ENCODE measurements at regions not wholly inside any gene's neighbourhood (a gene's known extent, or its start where the extent isn't known, plus 50 kb on each side); places are given as distances from the start of the nearest gene placed in this dataset.
"Not testable (repeated sequence)": the region's sequence is repeated elsewhere in the genome, so short reads cannot be mapped to it uniquely, and the experiment has no call there.

DNA sequence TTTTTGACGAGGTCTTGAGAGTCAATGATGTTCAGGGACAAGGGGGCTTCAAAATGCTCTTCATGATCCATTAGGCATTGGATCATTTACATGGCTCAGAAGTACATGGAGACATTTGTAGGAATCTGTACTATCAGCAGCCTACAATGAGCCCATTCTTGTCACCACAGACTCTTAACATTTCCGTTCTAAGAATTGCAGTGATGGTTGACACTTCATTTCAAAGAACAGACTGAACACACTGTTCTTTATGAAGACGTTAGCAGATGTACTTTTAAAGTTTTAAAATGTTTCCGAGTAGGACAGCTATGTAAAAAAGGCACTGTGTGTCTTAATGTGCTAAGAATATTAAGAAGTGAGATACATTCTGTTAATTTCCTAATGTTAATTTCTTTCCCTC is 97.3 kb upstream of the GOT2 start:
- FAIRE-seq: no peak

GRCh38 chr16:58828901-58829545 is 94.9 kb upstream of the GOT2 start:
- FAIRE-seq: no peak

- no peak for FAIRE-seq
These were observed 90.1 kb upstream of the GOT2 start for GRCh38 chr16:58824201-58824600.

DNA sequence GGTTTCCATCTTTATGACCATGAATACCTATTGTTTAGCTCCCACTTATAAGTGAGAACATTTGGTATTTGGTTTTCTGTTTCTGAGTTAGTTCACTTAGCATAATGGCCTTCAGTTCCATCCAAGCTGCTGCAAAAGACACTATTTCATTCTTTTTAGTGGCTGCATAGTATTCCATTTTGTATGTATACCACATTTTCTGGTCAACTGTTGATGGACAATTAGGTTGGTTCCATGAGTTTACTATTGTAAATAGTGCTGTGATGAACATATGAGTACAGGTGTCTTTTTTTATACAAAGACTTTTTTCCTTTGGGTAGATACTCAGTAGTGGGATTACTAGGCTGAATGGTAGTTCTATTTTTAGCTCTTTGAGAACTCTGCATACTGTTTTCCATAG is 87.8 kb upstream of the GOT2 start:
- FAIRE-seq: no peak

- no peak for FAIRE-seq
These were observed 86.3 kb upstream of the GOT2 start for GRCh38 chr16:58820411-58820810.

- FAIRE-seq: no peak
These were observed 81.2 kb upstream of the GOT2 start for GRCh38 chr16:58815181-58815888.

DNA sequence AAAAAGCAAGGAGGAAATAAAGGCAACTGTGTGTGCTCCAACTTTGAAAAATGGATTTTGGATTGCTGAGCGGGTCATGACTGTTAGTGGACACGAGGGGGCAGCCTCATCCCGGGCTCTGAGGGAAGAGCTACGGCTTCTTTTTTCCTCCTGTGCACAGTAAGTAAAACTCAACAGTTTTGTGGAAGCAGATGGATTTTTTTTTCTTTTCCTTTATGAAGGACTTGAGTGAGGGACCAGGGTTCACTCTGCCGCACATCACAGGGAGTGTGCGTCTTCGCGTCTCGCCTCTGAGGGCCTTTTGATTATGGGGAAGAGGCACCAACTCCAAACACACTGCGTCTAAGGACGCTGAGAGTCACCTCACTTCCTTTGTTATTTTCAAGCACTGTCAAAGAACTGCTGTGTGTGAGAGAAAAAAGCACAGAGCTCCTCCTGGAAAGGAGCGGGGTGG is 80.3 kb upstream of the GOT2 start:
- FAIRE-seq: peak; percentile 17

DNA sequence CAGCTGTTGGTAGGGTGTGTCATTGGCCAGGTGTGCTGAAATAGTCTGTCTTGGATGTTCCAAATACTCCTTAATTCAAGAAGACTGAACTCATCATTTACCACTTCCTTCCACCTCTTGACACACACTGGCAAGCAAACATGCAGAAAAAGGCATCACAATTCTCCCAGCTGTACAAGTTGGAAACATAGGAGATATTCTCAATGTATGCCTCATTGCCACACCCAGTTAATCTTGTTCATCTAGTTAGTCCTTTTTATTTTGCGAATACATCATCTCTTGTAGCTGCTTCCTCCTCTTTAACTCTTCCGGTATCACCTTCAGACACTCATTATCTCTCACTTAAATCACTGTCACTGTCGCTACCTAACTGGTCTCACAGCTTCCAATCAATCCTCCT is 75.1 kb upstream of the GOT2 start:
- FAIRE-seq: no peak

- no peak for FAIRE-seq
These were observed 73.2 kb upstream of the GOT2 start for GRCh38 chr16:58807276-58807675.

- FAIRE-seq: no peak
These were observed 67.7 kb upstream of the GOT2 start for GRCh38 chr16:58801838-58802237.

- FAIRE-seq: no peak
These were observed 63.2 kb upstream of the GOT2 start for GRCh38 chr16:58797137-58797801.

DNA sequence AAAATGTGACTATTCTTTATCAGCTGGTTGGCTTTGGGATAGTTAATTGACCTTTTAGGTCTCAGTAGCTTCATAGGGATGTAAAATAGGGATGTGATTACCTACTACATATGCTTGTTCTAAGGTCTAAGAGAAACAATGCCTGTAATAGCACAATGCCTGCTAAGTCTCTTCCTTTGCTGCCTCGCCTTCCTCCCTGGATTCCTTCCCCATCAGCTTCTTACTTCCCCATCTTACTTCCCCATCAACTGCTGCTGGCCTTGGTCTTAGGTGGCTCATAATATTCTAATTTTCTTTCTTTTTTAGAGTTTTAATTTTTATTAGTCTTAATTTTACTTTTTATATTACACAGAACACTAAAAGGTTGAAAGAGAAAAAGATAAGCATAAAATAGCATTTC is 59.2 kb upstream of the GOT2 start:
- no peak for FAIRE-seq

- FAIRE-seq: no peak
These were observed 58.1 kb upstream of the GOT2 start for GRCh38 chr16:58792188-58792587.

GRCh38 chr16:58790816-58791557 is 56.9 kb upstream of the GOT2 start:
- not testable (repeated sequence) for FAIRE-seq

DNA sequence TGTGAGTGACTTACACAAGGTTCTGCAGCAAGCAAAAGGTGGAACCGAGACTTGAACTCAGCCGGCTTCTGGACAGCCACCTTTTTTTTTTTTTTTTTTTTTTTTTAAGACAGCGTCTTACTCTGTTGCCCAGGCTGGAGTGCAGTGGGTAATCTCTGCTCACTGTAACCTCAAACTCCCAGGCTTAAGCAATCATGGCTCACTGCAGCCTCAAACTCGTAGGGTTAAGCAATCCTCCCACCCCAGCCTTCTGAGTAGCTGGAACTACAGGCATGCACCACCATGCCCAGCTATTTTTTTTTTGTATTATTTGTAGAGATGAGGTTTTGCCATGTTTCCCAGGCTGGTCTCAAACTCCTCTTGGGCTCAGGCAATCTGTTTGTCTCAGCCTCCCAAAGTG is 55.2 kb upstream of the GOT2 start:
- no peak for FAIRE-seq

All from TTC549 (cell line).